ENCODE measurements at regions not wholly inside any gene's neighbourhood (a gene's known extent, or its start where the extent isn't known, plus 50 kb on each side); places are given as distances from the start of the nearest gene placed in this dataset.
"Not testable (repeated sequence)": the region's sequence is repeated elsewhere in the genome, so short reads cannot be mapped to it uniquely, and the experiment has no call there.

DNA sequence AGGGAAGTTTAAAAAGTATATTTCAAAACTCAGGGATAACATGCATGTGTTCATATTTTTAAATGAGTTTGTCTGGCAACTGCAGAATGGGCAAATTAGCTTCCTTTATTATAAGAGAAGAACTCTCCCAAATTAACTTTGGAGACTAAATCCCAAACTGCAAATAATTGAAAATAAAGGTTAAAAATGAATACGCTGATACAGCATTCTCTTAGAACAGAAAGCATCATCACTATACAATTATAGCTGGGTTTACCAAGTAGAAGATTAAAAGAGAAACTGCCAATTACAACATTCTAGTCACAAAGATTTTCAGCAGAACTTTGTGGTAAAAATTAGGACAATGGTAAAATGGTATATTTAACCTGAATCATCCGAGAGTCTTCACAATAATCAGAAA lies 73.3 kb downstream of the OLFM4 start:
- no peaks in the 10 kb centered on the region for H3K36me3 ChIP-seq
- no peaks in the 10 kb centered on the region for H3K9me3 ChIP-seq (replicated peaks)
- DNase-seq: no peak
- H3K27me3 ChIP-seq: no peaks in the 10 kb centered on the region
- H3K4me3 ChIP-seq: no peak overlapping the region
- no peak overlapping the region for H3K27ac ChIP-seq
- H3K4me1 ChIP-seq: no peaks in the 10 kb centered on the region

DNA sequence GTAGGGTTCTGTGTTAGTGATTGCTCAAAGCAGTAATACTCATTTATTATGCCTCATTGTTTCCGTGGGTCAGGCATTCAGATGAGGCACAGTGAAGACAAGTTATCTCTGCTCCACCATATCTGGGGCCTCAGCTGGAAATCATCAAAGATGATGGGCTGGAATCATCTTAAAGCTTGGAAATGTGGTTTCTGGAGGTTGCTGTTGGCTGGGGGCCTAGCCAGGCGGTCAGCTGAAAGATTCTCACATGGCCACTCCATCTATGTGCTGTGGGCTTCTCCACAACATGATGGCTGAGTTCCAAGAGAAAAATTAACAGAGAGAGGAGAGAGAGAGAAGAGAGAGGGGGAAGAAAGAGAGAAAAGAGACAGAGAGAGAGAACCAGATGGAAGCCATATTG lies 75.5 kb downstream of the OLFM4 start:
- no peaks in the 10 kb centered on the region for H3K36me3 ChIP-seq
- no peak overlapping the region for H3K4me3 ChIP-seq
- H3K27me3 ChIP-seq: no peaks in the 10 kb centered on the region
- H3K4me1 ChIP-seq: no peaks in the 10 kb centered on the region
- H3K27ac ChIP-seq: no peak overlapping the region
- no peaks in the 10 kb centered on the region for H3K9me3 ChIP-seq (replicated peaks)
- DNase-seq: no peak

DNA sequence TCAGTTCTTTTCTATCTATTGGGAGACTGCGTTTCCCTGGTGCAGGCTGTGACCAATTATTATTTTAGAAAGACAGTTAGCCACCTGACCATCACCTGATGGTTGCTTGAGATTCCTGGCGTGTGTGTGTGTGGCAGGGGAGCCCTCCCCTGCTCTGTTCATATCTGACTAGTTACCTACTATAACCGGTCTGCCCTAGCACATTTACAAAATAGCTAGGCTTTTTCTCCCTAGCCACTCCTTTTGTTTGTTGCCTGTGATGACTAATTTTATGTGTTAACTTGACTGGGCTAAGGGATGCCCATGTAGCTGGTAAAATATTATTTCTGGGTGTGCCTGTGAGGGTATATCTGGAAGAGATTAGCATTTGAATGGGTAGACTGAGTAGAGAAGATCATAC lies 76.9 kb downstream of the OLFM4 start:
- no peak overlapping the region for H3K27ac ChIP-seq
- no peaks in the 10 kb centered on the region for H3K36me3 ChIP-seq
- no peaks in the 10 kb centered on the region for H3K9me3 ChIP-seq (replicated peaks)
- DNase-seq: no peak
- no peaks in the 10 kb centered on the region for H3K27me3 ChIP-seq
- no peaks in the 10 kb centered on the region for H3K4me1 ChIP-seq
- H3K4me3 ChIP-seq: no peak overlapping the region

DNA sequence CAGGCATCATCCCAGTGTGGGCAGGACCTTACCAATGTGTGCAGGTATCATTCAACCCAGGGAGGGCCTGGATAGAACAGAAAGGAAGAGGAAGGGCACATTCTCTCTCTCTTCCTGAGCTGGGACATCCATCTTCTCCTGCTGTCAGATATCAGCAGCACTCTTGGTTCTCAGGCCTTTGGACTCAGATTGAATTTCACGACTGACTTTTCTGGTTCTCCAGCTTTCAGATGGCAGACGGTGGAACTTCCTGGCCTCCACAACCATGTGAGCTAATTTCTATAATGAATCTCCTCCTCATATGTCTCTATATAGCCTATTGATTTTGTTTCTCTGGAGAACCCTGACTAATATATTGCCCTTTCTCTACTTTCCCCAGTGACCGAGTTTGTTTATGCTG lies 77.3 kb downstream of the OLFM4 start:
- no peak overlapping the region for H3K4me3 ChIP-seq
- H3K27me3 ChIP-seq: no peaks in the 10 kb centered on the region
- no peaks in the 10 kb centered on the region for H3K4me1 ChIP-seq
- no peaks in the 10 kb centered on the region for H3K9me3 ChIP-seq (replicated peaks)
- no peak overlapping the region for H3K27ac ChIP-seq
- no peak for DNase-seq
- H3K36me3 ChIP-seq: no peaks in the 10 kb centered on the region

DNA sequence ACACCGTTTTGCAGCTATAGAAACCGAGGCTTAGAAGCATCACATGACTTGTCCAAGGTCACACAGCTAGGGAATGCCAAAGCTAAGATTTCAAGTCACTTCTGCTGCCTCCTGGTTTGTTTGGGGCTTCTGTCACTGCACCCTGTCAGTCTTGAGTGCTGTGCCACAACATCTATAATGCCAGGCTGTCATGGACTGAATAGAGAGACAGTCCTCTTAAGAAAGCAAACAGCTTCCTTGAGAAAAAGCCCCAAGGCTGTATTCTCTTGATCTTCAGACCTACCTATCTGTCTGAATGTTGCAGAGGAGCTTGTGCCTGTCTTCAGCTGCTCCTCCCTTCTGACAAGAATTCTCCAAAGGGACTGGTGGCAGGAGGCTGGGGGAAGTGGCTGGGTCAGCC lies 81.6 kb downstream of the OLFM4 start:
- no peaks in the 10 kb centered on the region for H3K27me3 ChIP-seq
- H3K4me3 ChIP-seq: no peak overlapping the region
- DNase-seq: no peak
- H3K36me3 ChIP-seq: no peaks in the 10 kb centered on the region
- H3K27ac ChIP-seq: no peak overlapping the region
- no peaks in the 10 kb centered on the region for H3K4me1 ChIP-seq
- H3K9me3 ChIP-seq (replicated peaks): no peaks in the 10 kb centered on the region

DNA sequence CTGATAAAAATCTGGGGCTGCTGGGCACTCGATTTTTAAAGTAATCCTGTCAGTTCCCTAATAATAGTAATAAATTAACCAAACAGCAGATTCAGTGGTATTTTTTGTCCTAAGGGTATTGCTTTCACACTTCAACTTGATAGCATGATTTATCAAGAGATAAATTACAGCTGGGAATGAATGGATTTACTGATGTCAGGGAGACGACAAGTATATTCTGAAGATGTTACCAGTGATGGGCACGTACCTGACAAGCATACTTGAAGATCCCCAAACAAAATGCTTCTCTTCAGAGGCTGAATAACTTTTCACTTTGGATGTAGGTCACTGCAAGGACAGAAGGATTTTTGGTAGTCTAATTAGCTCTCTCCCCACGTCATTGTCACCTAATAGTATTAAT lies 82.0 kb downstream of the OLFM4 start:
- H3K27ac ChIP-seq: no peak overlapping the region
- H3K4me3 ChIP-seq: no peak overlapping the region
- H3K4me1 ChIP-seq: no peaks in the 10 kb centered on the region
- H3K36me3 ChIP-seq: no peaks in the 10 kb centered on the region
- H3K9me3 ChIP-seq (replicated peaks): no peaks in the 10 kb centered on the region
- no peak for DNase-seq
- H3K27me3 ChIP-seq: no peaks in the 10 kb centered on the region

DNA sequence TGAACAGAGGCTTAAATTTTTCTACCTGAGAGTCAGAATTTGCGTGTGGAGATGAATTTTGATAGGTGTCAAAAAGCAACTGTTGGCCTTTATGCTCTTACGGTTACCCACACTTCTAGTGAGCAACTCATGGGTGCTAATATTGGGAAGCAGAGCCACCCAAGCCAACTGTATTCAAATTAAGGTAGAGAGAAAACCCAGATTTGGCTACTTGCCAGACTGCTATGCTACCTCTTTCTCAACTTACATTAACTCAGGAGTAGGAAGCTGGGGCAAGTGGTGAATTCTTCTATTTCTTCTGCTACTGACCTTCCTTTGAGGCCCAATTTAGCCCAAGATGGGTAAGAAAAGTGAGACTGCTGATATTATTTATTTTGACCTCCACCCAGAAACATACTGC lies 83.9 kb downstream of the OLFM4 start:
- Histone ChIP-seq H3K4me1 (no peaks in the 10 kb centered on the region), H3K27me3 (no peaks in the 10 kb centered on the region), H3K36me3 (no peaks in the 10 kb centered on the region), H3K4me3 (no peak overlapping the region), H3K9me3 (replicated peaks) (no peaks in the 10 kb centered on the region), H3K27ac (no peak overlapping the region)
- DNase-seq: peak in 1 of 2 experiments; percentile 44

DNA sequence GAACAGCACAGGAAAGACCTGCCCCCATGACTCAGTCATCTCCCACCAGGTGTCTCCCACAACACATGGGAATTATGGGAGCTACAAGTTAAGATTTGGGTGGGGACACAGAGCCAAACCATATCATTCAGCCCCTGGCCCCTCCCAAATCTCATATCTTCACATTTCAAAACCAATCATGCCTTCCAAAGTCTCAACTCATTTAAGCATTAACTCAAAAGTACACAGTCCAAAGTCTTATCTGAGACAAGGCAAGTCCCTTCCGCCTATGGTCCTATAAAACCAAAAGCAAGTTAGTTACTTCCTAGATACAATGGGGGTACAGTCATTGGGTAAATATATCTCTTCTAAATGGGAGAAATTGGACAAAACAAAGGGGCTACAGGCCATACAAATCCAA lies 88.4 kb downstream of the OLFM4 start:
- not testable (repeated sequence) for H3K4me1 ChIP-seq; H3K36me3 ChIP-seq; H3K9me3 ChIP-seq (replicated peaks); H3K4me3 ChIP-seq; DNase-seq; H3K27ac ChIP-seq; H3K27me3 ChIP-seq

DNA sequence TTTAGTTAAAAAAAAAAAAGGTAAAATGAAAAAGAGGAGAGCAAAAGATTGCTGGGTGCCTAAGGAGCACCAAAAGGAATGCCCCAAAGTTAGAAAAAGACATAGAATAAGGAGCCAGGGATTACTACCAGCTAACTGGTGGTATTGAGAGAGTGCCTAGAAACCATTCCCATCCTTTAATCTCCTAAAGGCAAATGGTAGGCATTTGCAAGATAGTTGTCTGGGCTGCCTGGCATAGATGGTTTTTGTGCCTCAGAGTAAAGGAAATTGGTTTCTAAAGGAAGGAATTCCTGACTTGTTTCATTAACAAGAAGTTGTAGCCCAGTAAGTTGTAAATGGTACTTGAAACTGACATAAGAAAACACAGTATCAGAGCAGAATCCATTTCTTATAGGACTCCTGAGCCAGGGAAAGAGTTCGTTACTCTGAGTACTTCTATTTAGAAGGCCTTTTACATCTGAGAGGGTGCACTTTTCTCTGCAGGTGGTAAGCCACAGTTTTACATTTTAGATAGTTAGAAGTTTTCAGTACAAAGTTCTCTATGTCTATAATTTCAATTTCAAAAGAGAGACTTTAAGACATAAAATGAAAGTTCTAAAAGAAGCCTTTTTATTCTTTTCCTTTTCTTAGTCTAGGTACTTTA lies 92.6 kb downstream of the OLFM4 start:
- H3K9me3 ChIP-seq (replicated peaks): no peaks in the 10 kb centered on the region
- no peaks in the 10 kb centered on the region for H3K36me3 ChIP-seq
- H3K27me3 ChIP-seq: no peaks in the 10 kb centered on the region

DNA sequence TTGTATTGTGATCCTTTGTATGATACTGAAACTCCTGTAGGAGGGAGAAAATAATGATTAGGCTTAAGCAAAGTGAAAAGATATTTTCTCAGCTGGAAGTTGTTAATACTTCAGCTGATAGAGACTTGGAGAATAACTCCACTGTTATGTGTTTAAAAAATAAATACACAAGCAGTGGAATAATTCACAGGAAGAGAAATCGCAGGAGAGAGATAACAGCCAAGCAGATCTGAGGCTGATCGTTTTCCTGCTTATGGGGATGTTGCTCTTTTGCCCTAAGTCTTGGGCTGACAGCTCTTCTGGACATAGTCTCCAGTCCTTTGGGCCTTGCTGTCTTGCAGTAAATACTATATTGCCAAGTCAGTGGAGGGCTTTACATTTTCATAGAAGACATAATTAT lies 93.3 kb downstream of the OLFM4 start:
- Histone ChIP-seq H3K27me3 (no peaks in the 10 kb centered on the region), H3K27ac (no peak overlapping the region)
- DNase-seq: no peak

More for the DNA sequence above, 92.6 kb downstream of the OLFM4 start:
- no peaks in the 10 kb centered on the region for H3K4me1 ChIP-seq
- DNase-seq: no peak
- no peak overlapping the region for H3K27ac ChIP-seq
- no peak overlapping the region for H3K4me3 ChIP-seq

DNA sequence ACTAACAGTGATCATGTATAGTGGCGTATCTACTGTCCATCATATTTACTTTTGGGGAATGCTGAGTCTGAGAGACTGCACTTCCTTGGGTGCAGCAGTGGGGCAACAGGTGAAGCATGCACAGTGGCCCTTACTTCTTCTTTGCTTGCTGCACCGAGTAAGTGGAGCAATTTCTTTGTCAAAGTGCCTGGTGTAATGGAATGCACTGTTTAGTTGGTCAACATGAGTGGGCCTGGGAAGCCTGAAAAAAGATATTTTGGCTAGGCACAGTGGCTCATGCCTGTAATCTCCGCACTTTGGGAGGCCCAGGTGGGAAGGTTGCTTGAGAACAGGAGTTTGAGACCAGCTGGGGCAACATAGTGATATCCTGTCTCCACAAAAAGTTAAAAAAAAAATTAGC lies 94.9 kb downstream of the OLFM4 start:
- DNase-seq: no peak
- H3K4me3 ChIP-seq: no peak overlapping the region
- H3K9me3 ChIP-seq (replicated peaks): no peaks in the 10 kb centered on the region
- no peaks in the 10 kb centered on the region for H3K36me3 ChIP-seq
- no peak overlapping the region for H3K27ac ChIP-seq
- no peaks in the 10 kb centered on the region for H3K27me3 ChIP-seq
- no peaks in the 10 kb centered on the region for H3K4me1 ChIP-seq

More for the DNA sequence above, 93.3 kb downstream of the OLFM4 start:
- no peaks in the 10 kb centered on the region for H3K4me1 ChIP-seq
- no peak overlapping the region for H3K4me3 ChIP-seq
- H3K36me3 ChIP-seq: no peaks in the 10 kb centered on the region
- H3K9me3 ChIP-seq (replicated peaks): no peaks in the 10 kb centered on the region

DNA sequence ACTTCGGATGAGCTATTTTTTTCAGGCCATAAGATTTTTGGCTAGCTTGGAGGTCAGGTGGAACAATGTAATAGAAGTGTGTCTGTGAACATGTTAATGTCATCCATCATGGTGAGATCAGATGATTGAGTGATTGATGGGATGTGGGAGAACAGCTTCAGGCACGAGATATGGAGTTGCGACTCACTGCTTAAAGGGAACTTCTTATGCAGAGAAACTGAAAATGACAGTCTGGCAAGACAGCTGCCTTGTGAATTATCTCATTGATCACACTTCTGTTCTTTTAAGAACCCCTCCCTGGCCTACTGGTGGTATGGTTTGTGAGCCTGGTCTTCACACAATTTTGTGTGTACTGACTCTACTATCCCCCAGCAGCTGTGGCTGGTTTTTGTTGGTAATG lies 96.0 kb downstream of the OLFM4 start:
- DNase-seq: no peak
- no peaks in the 10 kb centered on the region for H3K4me1 ChIP-seq
- H3K27me3 ChIP-seq: no peaks in the 10 kb centered on the region
- no peaks in the 10 kb centered on the region for H3K9me3 ChIP-seq (replicated peaks)
- no peaks in the 10 kb centered on the region for H3K36me3 ChIP-seq
- no peak overlapping the region for H3K4me3 ChIP-seq
- H3K27ac ChIP-seq: no peak overlapping the region

DNA sequence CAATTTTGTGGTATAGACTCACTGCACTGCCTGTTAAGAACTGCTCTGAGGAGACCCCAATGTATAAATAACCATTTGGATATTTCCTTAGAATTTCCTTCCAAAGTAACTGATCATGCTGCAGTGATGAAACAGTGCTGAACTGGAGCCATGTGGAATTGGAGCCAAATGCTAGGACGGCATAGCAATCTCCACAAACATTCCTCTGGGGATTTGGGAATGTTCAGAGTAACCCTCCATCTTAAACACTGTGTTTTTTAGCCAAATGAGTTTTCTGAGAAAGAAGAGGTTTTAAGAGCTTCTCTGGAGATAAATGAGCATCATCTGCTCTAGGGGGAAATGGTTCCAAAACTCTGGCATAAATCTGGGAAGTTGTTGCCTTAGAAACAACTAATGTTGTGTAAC lies 98.2 kb downstream of the OLFM4 start:
- H3K27me3 ChIP-seq: no peaks in the 10 kb centered on the region
- H3K4me1 ChIP-seq: no peaks in the 10 kb centered on the region
- H3K27ac ChIP-seq: no peak overlapping the region
- no peaks in the 10 kb centered on the region for H3K9me3 ChIP-seq (replicated peaks)
- DNase-seq: no peak
- H3K4me3 ChIP-seq: no peak overlapping the region
- no peaks in the 10 kb centered on the region for H3K36me3 ChIP-seq

DNA sequence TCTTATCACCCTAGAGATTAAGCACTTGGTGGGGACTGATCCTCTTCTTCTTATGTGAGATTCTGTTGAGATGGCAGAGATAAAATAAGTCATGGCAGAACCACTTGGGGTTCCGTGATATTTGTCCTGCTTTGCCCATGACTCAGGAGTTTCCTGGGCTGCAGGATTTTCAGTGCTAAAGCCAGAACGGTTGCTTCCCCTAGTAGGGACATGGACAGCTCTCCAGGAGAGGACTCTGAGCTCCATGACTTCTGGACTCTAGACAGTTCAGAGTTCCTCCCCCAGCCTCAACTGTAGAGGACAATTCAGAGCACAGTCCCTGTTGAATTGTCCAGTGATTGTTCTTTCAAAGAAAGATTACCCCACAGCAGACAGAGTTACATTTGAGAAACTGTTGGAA lies 98.8 kb downstream of the OLFM4 start:
- no peaks in the 10 kb centered on the region for H3K9me3 ChIP-seq (replicated peaks)
- no peaks in the 10 kb centered on the region for H3K36me3 ChIP-seq
- no peak overlapping the region for H3K4me3 ChIP-seq
- H3K27ac ChIP-seq: no peak overlapping the region
- no peak for DNase-seq
- no peaks in the 10 kb centered on the region for H3K27me3 ChIP-seq
- H3K4me1 ChIP-seq: no peaks in the 10 kb centered on the region

DNA sequence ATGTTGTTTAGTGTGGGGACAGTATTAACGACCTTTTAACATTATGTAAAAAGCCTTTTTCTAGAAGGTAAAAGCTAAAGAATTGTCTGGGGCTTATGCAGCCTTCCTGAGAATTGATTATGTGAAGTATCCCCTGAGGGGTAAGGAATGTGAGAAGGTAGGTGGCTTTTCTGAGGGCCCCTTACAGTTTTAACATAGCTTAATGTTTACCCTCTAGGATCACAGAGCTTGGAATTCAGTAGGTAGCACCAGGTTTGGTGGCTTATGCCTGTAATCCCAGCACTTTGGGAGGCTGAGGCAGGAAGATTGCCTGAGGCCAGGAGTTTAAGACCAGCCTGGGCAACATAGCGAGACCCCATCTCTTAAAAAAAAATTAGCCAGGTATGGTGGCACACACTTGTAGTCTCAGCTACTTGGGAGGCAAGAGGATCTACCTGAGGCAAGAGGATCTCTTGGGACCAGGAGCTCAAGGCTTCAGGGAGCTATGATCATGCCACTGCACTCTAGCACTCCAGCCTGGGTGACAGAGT lies 101.3 kb downstream of the OLFM4 start:
- Histone ChIP-seq H3K27me3 (peaks cover 3% of the 10 kb centered on the region; the same call in 1 of the 2 replicates), H3K4me3 (no peak overlapping the region), H3K36me3 (no peaks in the 10 kb centered on the region), H3K9me3 (replicated peaks) (no peaks in the 10 kb centered on the region), H3K4me1 (no peaks in the 10 kb centered on the region), H3K27ac (no peak overlapping the region)
- no peak for DNase-seq

DNA sequence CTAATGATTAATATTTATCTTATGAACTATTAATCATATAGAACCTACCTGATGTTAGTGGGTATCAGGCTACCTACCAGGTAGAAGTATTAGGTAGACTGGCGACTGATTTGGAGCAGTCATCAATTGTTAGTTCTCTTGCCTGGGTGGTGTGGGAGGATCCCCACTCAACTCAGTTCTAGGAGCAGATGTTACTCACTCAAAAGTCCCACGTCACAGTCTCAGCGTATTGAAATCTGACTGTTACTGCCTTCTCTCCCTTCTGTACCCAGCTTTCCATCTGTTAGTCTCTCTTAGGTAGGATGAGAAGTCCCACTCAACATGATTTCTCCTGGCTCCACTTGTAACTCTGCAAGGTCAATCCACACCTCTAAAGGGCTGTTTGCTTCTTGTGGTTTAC lies 102.7 kb downstream of the OLFM4 start:
- H3K27ac ChIP-seq: no peak overlapping the region
- H3K36me3 ChIP-seq: no peaks in the 10 kb centered on the region
- peaks cover 3% of the 10 kb centered on the region; the same call in 1 of the 2 replicates for H3K27me3 ChIP-seq
- H3K4me1 ChIP-seq: no peaks in the 10 kb centered on the region
- no peak for DNase-seq
- no peaks in the 10 kb centered on the region for H3K9me3 ChIP-seq (replicated peaks)
- H3K4me3 ChIP-seq: no peak overlapping the region
